SK-N-MC (cell line): ENCODE measurements at regions not wholly inside any gene's neighbourhood (a gene's known extent, or its start where the extent isn't known, plus 50 kb on each side); places are given as distances from the start of the nearest gene placed in this dataset.

Experiments used
- DNase-seq: peaks from one replicate; pipeline ENCODE4 v3.0.0-alpha.2; 2011; ENCODE audit warnings: low read depth, low spot score
- H3K27ac ChIP-seq: fragments of 200-600 bp; sonication (generic); 2 replicates; pipeline ENCODE4 v1.5.1; 2016; ENCODE audit warnings: mixed run types
- H3K36me3 ChIP-seq: fragments of 200-600 bp; sonication (generic); 2 replicates; pipeline ENCODE4 v1.6.1; 2017; ENCODE audit warnings: antibody characterized with exemption, low read length, mixed read lengths; ENCODE audit not compliant: insufficient read depth
- H3K4me3 ChIP-seq: fragments of 200-600 bp; sonication (generic); 2 replicates; pipeline ENCODE4 v1.5.1; 2016
- H3K9ac ChIP-seq: fragments of 200-600 bp; sonication (generic); 2 replicates; pipeline ENCODE4 v1.8.0; 2017; ENCODE audit warnings: mixed run types, mixed read lengths; ENCODE audit not compliant: insufficient read length
- H3K9me3 ChIP-seq: fragments of 200-600 bp; sonication (generic); 2 replicates; pipeline ENCODE4 v1.6.1; 2017; ENCODE audit warnings: low read depth, mild to moderate bottlenecking, antibody characterized with exemption, low read length, moderate library complexity, mixed read lengths
- EZH2 ChIP-seq: fragments of 200-600 bp; sonication (generic); IDR thresholded peaks from one replicate; pipeline ENCODE4 v1.6.1; 2017; ENCODE audit warnings: antibody characterized with exemption
- FOXP2 ChIP-seq: optimal IDR thresholded peaks from 2 replicates; pipeline ENCODE3; 2011; ENCODE audit warnings: mild to moderate bottlenecking, moderate library complexity; ENCODE audit not compliant: insufficient read depth; ENCODE audit errors: extremely low read length, control extremely low read depth
- POLR2AphosphoS5 ChIP-seq: IDR thresholded peaks from 2 replicates; pipeline ENCODE4 v1.6.1; 2012; ENCODE audit warnings: mild to moderate bottlenecking, low read depth, low read length, borderline replicate concordance

- Histone ChIP-seq H3K36me3 (no peaks in the 10 kb centered on the region), H3K4me3 (no peak overlapping the region), H3K9ac (no peak overlapping the region), H3K27ac (no peak overlapping the region), H3K9me3 (no peaks in the 10 kb centered on the region)
- DNase-seq: no peak
- no peak for TF ChIP-seq FOXP2
- TF ChIP-seq POLR2AphosphoS5: no peak
- no peak for TF ChIP-seq EZH2
Measured at GRCh38 chr6:169972736-169973135, 221.3 kb downstream of the ERMARD start.

- no peaks in the 10 kb centered on the region for H3K9me3 ChIP-seq
- DNase-seq: no peak
- no peak overlapping the region for H3K4me3 ChIP-seq
- H3K9ac ChIP-seq: no peak overlapping the region
- no peak overlapping the region for H3K27ac ChIP-seq
- H3K36me3 ChIP-seq: no peaks in the 10 kb centered on the region
- no peak for TF ChIP-seq FOXP2
Measured at GRCh38 chr6:169972101-169972651, 220.8 kb downstream of the ERMARD start.

DNA sequence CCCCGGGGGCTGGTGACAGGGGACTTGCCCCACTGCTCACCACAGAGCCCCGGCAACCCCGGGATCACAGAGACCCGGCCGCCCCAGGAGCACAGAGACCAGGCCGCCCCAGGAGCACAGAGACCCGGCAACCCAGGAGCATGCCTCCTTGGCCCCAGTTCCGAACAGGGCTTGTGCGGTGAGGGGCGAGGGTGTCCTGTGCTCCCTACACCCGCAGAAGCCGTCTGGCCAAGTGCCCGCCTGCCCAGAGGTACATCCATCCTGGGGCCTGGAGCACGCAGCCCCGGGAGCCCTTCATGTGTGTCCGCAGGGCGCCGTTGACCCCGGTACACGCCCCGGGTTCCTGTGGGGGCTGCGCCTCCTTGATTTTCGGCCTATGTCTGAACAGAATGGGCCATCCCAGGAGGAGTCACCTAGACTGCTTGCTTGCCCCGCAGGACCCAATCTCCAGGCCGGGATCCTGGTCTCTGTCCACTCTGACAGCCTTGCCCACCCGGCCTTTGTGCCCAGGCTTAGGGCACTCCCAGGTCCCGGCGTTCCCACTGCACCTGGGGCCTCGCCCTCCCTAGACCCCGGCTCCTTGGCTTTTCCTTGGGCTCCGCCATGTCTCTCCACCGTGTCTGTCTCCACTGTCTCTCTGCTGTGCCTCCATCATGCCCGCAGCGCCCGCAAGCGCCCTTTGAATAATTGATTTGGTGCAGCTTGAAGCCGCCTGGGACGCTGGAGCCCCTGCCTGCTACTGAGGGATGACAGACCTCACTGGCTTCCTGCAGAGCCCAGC lies 219.8 kb downstream of the ERMARD start:
- Histone ChIP-seq H3K9ac (no peak overlapping the region), H3K36me3 (no peaks in the 10 kb centered on the region), H3K27ac (no peak overlapping the region), H3K9me3 (no peaks in the 10 kb centered on the region), H3K4me3 (no peak overlapping the region)
- TF ChIP-seq FOXP2: no peak
- TF ChIP-seq EZH2: no peak
- no peak for TF ChIP-seq POLR2AphosphoS5
- DNase-seq: no peak

- H3K4me3 ChIP-seq: no peak overlapping the region
- DNase-seq: no peak
- no peak overlapping the region for H3K9ac ChIP-seq
- H3K36me3 ChIP-seq: no peaks in the 10 kb centered on the region
- no peak overlapping the region for H3K27ac ChIP-seq
- TF ChIP-seq FOXP2: no peak
- no peak for TF ChIP-seq POLR2AphosphoS5
- no peak for TF ChIP-seq EZH2
- H3K9me3 ChIP-seq: no peaks in the 10 kb centered on the region
Measured at GRCh38 chr6:169970306-169970988, 219.0 kb downstream of the ERMARD start.

- H3K9me3 ChIP-seq: no peaks in the 10 kb centered on the region
Measured at GRCh38 chr6:169969372-169970099, 218.1 kb downstream of the ERMARD start.

GRCh38 chr6:169968541-169969270 lies 217.3 kb downstream of the ERMARD start:
- H3K9ac ChIP-seq: no peak overlapping the region
- H3K4me3 ChIP-seq: no peak overlapping the region
- DNase-seq: no peak
- TF ChIP-seq FOXP2 (no peak), POLR2AphosphoS5 (no peak), EZH2 (no peak)
- no peaks in the 10 kb centered on the region for H3K9me3 ChIP-seq
- no peak overlapping the region for H3K27ac ChIP-seq
- H3K36me3 ChIP-seq: no peaks in the 10 kb centered on the region

More at GRCh38 chr6:169969372-169970099, 218.1 kb downstream of the ERMARD start:
- Histone ChIP-seq H3K4me3 (no peak overlapping the region), H3K9ac (no peak overlapping the region), H3K27ac (no peak overlapping the region), H3K36me3 (no peaks in the 10 kb centered on the region)
- TF ChIP-seq POLR2AphosphoS5 (no peak), EZH2 (no peak), FOXP2 (no peak)
- DNase-seq: no peak

- no peaks in the 10 kb centered on the region for H3K36me3 ChIP-seq
- H3K9me3 ChIP-seq: no peaks in the 10 kb centered on the region
Measured at GRCh38 chr6:169967687-169968086, 216.3 kb downstream of the ERMARD start.

More at GRCh38 chr6:169967687-169968086, 216.3 kb downstream of the ERMARD start:
- Histone ChIP-seq H3K9ac (no peak overlapping the region), H3K27ac (no peak overlapping the region), H3K4me3 (no peak overlapping the region)
- TF ChIP-seq FOXP2 (no peak), POLR2AphosphoS5 (no peak), EZH2 (no peak)
- no peak for DNase-seq
